WTC11 (cell line): ENCODE measurements at regions not wholly inside any gene's neighbourhood (a gene's known extent, or its start where the extent isn't known, plus 50 kb on each side); places are given as distances from the start of the nearest gene placed in this dataset.

Experiments used
- ATAC-seq: fragments of 200-7000 bp; cut with Tn5 transposase; 2 replicates; pipeline ENCODE4 v1.10.0; 2021; ENCODE audit warnings: mild to moderate bottlenecking, moderate library complexity
- CTCF ChIA-PET: fragments of 300-600 bp; sonication (Branson Sonifier 250); formaldehyde crosslinking; loops from one replicate; lab custom pipeline; 2021; ENCODE audit warnings: antibody characterized with exemption; lab: Charles Lee
- POLR2A ChIA-PET: fragments of 350-600 bp; sonication (Branson Sonifier 250); formaldehyde crosslinking; loops from one replicate; lab custom pipeline; 2021; ENCODE audit warnings: antibody characterized with exemption; lab: Charles Lee
- DNase-seq: peaks from one replicate; pipeline ENCODE4 v3.0.0; 2021; ENCODE audit warnings: low spot score
- H3K27ac Mint-ChIP-seq: 2 replicates; pipeline ENCODE4 v1.8.0; 2021; ENCODE audit warnings: mixed read lengths
- H3K27me3 Mint-ChIP-seq: 2 replicates; pipeline ENCODE4 v1.8.0; 2021; ENCODE audit warnings: low read depth, mild to moderate bottlenecking, moderate library complexity, mixed read lengths
- H3K36me3 Mint-ChIP-seq: 2 replicates; pipeline ENCODE4 v1.8.0; 2021; ENCODE audit warnings: mixed read lengths
- H3K4me1 Mint-ChIP-seq: 2 replicates; pipeline ENCODE4 v1.8.0; 2022; ENCODE audit warnings: mixed read lengths
- H3K4me3 Mint-ChIP-seq: 2 replicates; pipeline ENCODE4 v1.8.0; 2021; ENCODE audit warnings: mild to moderate bottlenecking, moderate library complexity, mixed read lengths
- H3K9me3 Mint-ChIP-seq: 2 replicates; pipeline ENCODE4 v1.8.0; 2021; ENCODE audit warnings: mixed read lengths
- ATF1 ChIP-seq: sonication (generic); formaldehyde crosslinking; IDR thresholded peaks from 2 replicates; pipeline ENCODE4 v1.8.1; 2023; ENCODE audit warnings: mild to moderate bottlenecking, moderate library complexity, missing genetic modification reagents
- FOXJ3 ChIP-seq: sonication (generic); formaldehyde crosslinking; IDR thresholded peaks from 2 replicates; pipeline ENCODE4 v1.9.0; 2021; ENCODE audit warnings: missing genetic modification reagents, mild to moderate bottlenecking, borderline replicate concordance
- GABPB1 ChIP-seq: sonication (generic); formaldehyde crosslinking; IDR thresholded peaks from 2 replicates; pipeline ENCODE4 v1.8.1; 2023; ENCODE audit warnings: mild to moderate bottlenecking, missing genetic modification reagents
- GRHL2 ChIP-seq: fragments of 250-450 bp; sonication (Bioruptor Pico); IDR thresholded peaks from 2 replicates; pipeline ENCODE4 v1.8.0; 2022; ENCODE audit warnings: mild to moderate bottlenecking, moderate library complexity; ENCODE audit not compliant: insufficient replicate concordance, severe bottlenecking
- GTF2I ChIP-seq: fragments of 250-450 bp; sonication (Bioruptor Pico); conservative IDR thresholded peaks from 2 replicates; pipeline ENCODE4 v1.4.0; 2021; ENCODE audit warnings: mild to moderate bottlenecking
- IRF2 ChIP-seq: sonication (generic); formaldehyde crosslinking; IDR thresholded peaks from 2 replicates; pipeline ENCODE4 v1.8.0; 2022; ENCODE audit warnings: low read depth, missing genetic modification reagents, borderline replicate concordance
- NFE2L1 ChIP-seq: sonication (generic); formaldehyde crosslinking; IDR thresholded peaks from 2 replicates; pipeline ENCODE4 v1.8.1; 2023; ENCODE audit warnings: missing genetic modification reagents
- NR2C2 ChIP-seq: sonication (generic); formaldehyde crosslinking; IDR thresholded peaks from 2 replicates; pipeline ENCODE4 v1.8.0; 2022; ENCODE audit warnings: mild to moderate bottlenecking, missing genetic modification reagents
- OVOL2 ChIP-seq: fragments of 250-450 bp; sonication (Bioruptor Pico); IDR thresholded peaks from 2 replicates; pipeline ENCODE4 v1.9.0; 2021; ENCODE audit warnings: mild to moderate bottlenecking, borderline replicate concordance
- SP1 ChIP-seq: sonication (generic); formaldehyde crosslinking; conservative IDR thresholded peaks from 2 replicates; pipeline ENCODE4 v1.8.1; 2022; ENCODE audit warnings: missing genetic modification reagents
- TEAD1 ChIP-seq: sonication (generic); formaldehyde crosslinking; IDR thresholded peaks from 2 replicates; pipeline ENCODE4 v1.8.0; 2022; ENCODE audit warnings: mild to moderate bottlenecking, missing genetic modification reagents
- ZBTB21 ChIP-seq: sonication (generic); formaldehyde crosslinking; IDR thresholded peaks from 2 replicates; pipeline ENCODE4 v1.8.1; 2023; ENCODE audit warnings: mild to moderate bottlenecking, missing genetic modification reagents, borderline replicate concordance
- ZNF396 ChIP-seq: fragments of 250-450 bp; sonication (Bioruptor Pico); IDR thresholded peaks from 2 replicates; pipeline ENCODE4 v1.8.0; 2021; ENCODE audit warnings: mild to moderate bottlenecking, moderate library complexity, borderline replicate concordance
- TF ChIP-seq, protein P1 (sequence below): fragments of 250-450 bp; sonication (Bioruptor Pico); IDR thresholded peaks from 2 replicates; pipeline ENCODE4 v2.1.2; 2022; ENCODE audit warnings: mild to moderate bottlenecking, moderate library complexity
- TF ChIP-seq, protein P2 (sequence below): fragments of 200-600 bp; IDR thresholded peaks from 2 replicates; pipeline ENCODE4 v1.8.0; 2022; ENCODE audit warnings: antibody characterized with exemption
- TF ChIP-seq, protein P3 (sequence below): sonication (generic); formaldehyde crosslinking; conservative IDR thresholded peaks from 2 replicates; pipeline ENCODE4 v1.8.1; 2022; ENCODE audit warnings: mild to moderate bottlenecking, missing genetic modification reagents
- TF ChIP-seq, protein P4 (sequence below): sonication (generic); formaldehyde crosslinking; IDR thresholded peaks from 2 replicates; pipeline ENCODE4 v1.8.0; 2022; ENCODE audit warnings: mild to moderate bottlenecking, missing genetic modification reagents
- TF ChIP-seq, protein P5 (sequence below): sonication (generic); formaldehyde crosslinking; IDR thresholded peaks from 2 replicates; pipeline ENCODE4 v1.8.1; 2023; ENCODE audit warnings: mild to moderate bottlenecking, missing genetic modification reagents, borderline replicate concordance
- TF ChIP-seq, protein P6 (sequence below): sonication (generic); formaldehyde crosslinking; IDR thresholded peaks from 2 replicates; pipeline ENCODE4 v1.8.1; 2023; ENCODE audit warnings: mild to moderate bottlenecking, missing genetic modification reagents, moderate library complexity
- TF ChIP-seq, protein P7 (sequence below): sonication (generic); formaldehyde crosslinking; IDR thresholded peaks from 2 replicates; pipeline ENCODE4 v1.8.0; 2022; ENCODE audit warnings: mild to moderate bottlenecking, missing genetic modification reagents
- TF ChIP-seq, protein P8 (sequence below): fragments of 250-450 bp; sonication (Bioruptor Pico); IDR thresholded peaks from 2 replicates; pipeline ENCODE4 v1.9.0; 2021; ENCODE audit warnings: mild to moderate bottlenecking

DNA sequence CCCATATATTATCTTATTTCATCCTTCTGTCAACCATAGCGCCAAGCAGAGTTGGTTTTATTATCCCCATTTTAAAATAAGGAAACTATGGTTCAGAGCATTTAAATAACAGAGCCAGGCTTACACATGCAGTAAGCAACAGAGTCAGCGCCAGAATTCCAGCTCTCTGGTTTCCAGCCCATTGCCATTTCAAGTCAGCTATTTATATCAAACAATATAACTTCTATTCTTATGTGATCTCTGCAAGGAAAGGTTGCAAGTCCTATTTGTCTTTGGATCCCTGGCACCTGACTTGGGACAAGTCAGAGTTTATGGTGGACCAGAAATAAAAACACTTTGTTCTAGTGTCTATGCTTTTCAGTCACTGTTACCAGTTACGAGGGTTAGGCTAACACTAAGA, 174.1 kb upstream of the EEA1 start:
- no peak overlapping the region for H3K27ac Mint-ChIP-seq
- TF ChIP-seq IRF2 (CRISPR knock-in tag) = no peak
- DNase-seq (no peak), ATAC-seq (no peak)
- H3K4me3 Mint-ChIP-seq = no peak overlapping the region
- peaks cover 17% of the 10 kb centered on the region for H3K4me1 Mint-ChIP-seq
- H3K36me3 Mint-ChIP-seq = no peaks in the 10 kb centered on the region
- ChIA-PET POLR2A (no interaction called here), CTCF (no interaction called here)
- peaks cover 3% of the 10 kb centered on the region for H3K9me3 Mint-ChIP-seq
- H3K27me3 Mint-ChIP-seq = no peaks in the 10 kb centered on the region

DNA sequence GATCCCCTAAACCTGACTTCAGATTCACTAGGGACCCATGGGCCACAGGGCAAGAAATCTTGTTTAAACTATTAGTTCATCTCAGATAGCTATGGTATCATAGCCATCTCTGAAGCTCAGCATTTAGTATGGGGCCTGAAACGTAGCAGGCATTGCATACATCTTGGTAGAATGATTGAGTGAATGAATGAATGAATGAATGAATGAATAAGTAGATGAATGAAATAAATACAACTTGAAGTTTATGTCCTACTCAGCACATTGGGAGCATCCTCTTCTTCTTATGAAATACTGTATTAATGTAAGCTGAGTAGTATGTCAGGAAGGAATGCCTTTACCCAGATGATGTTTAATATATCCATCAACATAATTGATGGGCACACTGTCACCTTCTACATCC, 175.4 kb upstream of the EEA1 start:
- DNase-seq = no peak
- no peak for ATAC-seq
- H3K36me3 Mint-ChIP-seq = no peaks in the 10 kb centered on the region
- ChIA-PET CTCF (no interaction called here), POLR2A (no interaction called here)
- peaks cover 17% of the 10 kb centered on the region for H3K4me1 Mint-ChIP-seq
- TF ChIP-seq GTF2I (CRISPR knock-in tag) (no peak), OVOL2 (no peak), ZBTB21 (no peak), TEAD1 (CRISPR knock-in tag) (no peak), ZNF396 (no peak), NFE2L1 (no peak), GABPB1 (no peak), NR2C2 (no peak), SP1 (no peak), FOXJ3 (CRISPR knock-in tag) (no peak), GRHL2 (CRISPR knock-in tag) (no peak), ATF1 (CRISPR knock-in tag) (no peak)
- TF ChIP-seq, protein P1, sequence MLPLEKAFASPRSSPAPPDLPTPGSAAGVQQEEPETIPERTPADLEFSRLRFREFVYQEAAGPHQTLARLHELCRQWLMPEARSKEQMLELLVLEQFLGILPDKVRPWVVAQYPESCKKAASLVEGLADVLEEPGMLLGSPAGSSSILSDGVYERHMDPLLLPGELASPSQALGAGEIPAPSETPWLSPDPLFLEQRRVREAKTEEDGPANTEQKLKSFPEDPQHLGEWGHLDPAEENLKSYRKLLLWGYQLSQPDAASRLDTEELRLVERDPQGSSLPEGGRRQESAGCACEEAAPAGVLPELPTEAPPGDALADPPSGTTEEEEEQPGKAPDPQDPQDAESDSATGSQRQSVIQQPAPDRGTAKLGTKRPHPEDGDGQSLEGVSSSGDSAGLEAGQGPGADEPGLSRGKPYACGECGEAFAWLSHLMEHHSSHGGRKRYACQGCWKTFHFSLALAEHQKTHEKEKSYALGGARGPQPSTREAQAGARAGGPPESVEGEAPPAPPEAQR (CRISPR knock-in tag) = no peak
- TF ChIP-seq, protein P2, sequence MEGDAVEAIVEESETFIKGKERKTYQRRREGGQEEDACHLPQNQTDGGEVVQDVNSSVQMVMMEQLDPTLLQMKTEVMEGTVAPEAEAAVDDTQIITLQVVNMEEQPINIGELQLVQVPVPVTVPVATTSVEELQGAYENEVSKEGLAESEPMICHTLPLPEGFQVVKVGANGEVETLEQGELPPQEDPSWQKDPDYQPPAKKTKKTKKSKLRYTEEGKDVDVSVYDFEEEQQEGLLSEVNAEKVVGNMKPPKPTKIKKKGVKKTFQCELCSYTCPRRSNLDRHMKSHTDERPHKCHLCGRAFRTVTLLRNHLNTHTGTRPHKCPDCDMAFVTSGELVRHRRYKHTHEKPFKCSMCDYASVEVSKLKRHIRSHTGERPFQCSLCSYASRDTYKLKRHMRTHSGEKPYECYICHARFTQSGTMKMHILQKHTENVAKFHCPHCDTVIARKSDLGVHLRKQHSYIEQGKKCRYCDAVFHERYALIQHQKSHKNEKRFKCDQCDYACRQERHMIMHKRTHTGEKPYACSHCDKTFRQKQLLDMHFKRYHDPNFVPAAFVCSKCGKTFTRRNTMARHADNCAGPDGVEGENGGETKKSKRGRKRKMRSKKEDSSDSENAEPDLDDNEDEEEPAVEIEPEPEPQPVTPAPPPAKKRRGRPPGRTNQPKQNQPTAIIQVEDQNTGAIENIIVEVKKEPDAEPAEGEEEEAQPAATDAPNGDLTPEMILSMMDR = no peak
- TF ChIP-seq, protein P3, sequence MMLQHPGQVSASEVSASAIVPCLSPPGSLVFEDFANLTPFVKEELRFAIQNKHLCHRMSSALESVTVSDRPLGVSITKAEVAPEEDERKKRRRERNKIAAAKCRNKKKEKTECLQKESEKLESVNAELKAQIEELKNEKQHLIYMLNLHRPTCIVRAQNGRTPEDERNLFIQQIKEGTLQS (CRISPR knock-in tag) = no peak
- TF ChIP-seq, protein P4, sequence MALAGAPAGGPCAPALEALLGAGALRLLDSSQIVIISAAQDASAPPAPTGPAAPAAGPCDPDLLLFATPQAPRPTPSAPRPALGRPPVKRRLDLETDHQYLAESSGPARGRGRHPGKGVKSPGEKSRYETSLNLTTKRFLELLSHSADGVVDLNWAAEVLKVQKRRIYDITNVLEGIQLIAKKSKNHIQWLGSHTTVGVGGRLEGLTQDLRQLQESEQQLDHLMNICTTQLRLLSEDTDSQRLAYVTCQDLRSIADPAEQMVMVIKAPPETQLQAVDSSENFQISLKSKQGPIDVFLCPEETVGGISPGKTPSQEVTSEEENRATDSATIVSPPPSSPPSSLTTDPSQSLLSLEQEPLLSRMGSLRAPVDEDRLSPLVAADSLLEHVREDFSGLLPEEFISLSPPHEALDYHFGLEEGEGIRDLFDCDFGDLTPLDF (CRISPR knock-in tag) = no peak
- TF ChIP-seq, protein P5, sequence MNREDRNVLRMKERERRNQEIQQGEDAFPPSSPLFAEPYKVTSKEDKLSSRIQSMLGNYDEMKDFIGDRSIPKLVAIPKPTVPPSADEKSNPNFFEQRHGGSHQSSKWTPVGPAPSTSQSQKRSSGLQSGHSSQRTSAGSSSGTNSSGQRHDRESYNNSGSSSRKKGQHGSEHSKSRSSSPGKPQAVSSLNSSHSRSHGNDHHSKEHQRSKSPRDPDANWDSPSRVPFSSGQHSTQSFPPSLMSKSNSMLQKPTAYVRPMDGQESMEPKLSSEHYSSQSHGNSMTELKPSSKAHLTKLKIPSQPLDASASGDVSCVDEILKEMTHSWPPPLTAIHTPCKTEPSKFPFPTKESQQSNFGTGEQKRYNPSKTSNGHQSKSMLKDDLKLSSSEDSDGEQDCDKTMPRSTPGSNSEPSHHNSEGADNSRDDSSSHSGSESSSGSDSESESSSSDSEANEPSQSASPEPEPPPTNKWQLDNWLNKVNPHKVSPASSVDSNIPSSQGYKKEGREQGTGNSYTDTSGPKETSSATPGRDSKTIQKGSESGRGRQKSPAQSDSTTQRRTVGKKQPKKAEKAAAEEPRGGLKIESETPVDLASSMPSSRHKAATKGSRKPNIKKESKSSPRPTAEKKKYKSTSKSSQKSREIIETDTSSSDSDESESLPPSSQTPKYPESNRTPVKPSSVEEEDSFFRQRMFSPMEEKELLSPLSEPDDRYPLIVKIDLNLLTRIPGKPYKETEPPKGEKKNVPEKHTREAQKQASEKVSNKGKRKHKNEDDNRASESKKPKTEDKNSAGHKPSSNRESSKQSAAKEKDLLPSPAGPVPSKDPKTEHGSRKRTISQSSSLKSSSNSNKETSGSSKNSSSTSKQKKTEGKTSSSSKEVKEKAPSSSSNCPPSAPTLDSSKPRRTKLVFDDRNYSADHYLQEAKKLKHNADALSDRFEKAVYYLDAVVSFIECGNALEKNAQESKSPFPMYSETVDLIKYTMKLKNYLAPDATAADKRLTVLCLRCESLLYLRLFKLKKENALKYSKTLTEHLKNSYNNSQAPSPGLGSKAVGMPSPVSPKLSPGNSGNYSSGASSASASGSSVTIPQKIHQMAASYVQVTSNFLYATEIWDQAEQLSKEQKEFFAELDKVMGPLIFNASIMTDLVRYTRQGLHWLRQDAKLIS = no peak
- TF ChIP-seq, protein P6, sequence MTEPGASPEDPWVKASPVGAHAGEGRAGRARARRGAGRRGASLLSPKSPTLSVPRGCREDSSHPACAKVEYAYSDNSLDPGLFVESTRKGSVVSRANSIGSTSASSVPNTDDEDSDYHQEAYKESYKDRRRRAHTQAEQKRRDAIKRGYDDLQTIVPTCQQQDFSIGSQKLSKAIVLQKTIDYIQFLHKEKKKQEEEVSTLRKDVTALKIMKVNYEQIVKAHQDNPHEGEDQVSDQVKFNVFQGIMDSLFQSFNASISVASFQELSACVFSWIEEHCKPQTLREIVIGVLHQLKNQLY (CRISPR knock-in tag) = no peak
- TF ChIP-seq, protein P7, sequence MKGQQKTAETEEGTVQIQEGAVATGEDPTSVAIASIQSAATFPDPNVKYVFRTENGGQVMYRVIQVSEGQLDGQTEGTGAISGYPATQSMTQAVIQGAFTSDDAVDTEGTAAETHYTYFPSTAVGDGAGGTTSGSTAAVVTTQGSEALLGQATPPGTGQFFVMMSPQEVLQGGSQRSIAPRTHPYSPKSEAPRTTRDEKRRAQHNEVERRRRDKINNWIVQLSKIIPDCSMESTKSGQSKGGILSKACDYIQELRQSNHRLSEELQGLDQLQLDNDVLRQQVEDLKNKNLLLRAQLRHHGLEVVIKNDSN = no peak
- TF ChIP-seq, protein P8, sequence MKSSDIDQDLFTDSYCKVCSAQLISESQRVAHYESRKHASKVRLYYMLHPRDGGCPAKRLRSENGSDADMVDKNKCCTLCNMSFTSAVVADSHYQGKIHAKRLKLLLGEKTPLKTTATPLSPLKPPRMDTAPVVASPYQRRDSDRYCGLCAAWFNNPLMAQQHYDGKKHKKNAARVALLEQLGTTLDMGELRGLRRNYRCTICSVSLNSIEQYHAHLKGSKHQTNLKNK (CRISPR knock-in tag) = no peak
- H3K27me3 Mint-ChIP-seq = no peaks in the 10 kb centered on the region
- H3K27ac Mint-ChIP-seq = no peak overlapping the region
- H3K9me3 Mint-ChIP-seq = no peaks in the 10 kb centered on the region
- no peak overlapping the region for H3K4me3 Mint-ChIP-seq
